Sigmoid colon (tissue), 6 donors: ENCODE measurements at regions not wholly inside any gene's neighbourhood (a gene's known extent, or its start where the extent isn't known, plus 50 kb on each side); places are given as distances from the start of the nearest gene placed in this dataset.

Experiments used
- DNase-seq: peaks from one replicate; pipeline ENCODE4 v3.0.0-alpha.2; 2019
- H3K27ac ChIP-seq, 4 donors: fragments of 200-600 bp; sonication (generic); one replicate each; pipeline ENCODE4 v1.5.1; 2016 to 2019; ENCODE audit warnings: mild to moderate bottlenecking in 1 of 4
- H3K27me3 ChIP-seq, 3 donors: fragments of 200-600 bp; sonication (generic); one replicate each; pipeline ENCODE4 v1.5.1; 2019; ENCODE audit warnings: mild to moderate bottlenecking in 1 of 3
- H3K36me3 ChIP-seq, 4 donors: fragments of 200-600 bp; sonication (generic); one replicate each; pipeline ENCODE4 v1.5.1; 2016 to 2019
- H3K4me1 ChIP-seq, 4 donors: fragments of 200-600 bp; sonication (generic); one replicate each; pipeline ENCODE4 v1.5.1; 2017 to 2019
- H3K4me3 ChIP-seq, 4 donors: fragments of 200-600 bp; sonication (generic); one replicate each; pipeline ENCODE4 v1.5.1; 2017 to 2019; ENCODE audit warnings: mild to moderate bottlenecking in 2 of 4, moderate library complexity in 1 of 4
- H3K9me3 ChIP-seq, 4 donors: fragments of 200-600 bp in 3 of 4; sonication (generic) in 3 of 4; one replicate each; pipeline versions ENCODE4 v1.5.1 to v1.6.1; 2013 to 2019
- EP300 ChIP-seq, 4 donors: sonication (generic); formaldehyde crosslinking; IDR thresholded peaks; one replicate each; pipeline ENCODE4 v1.6.1; 2017; ENCODE audit warnings: antibody characterized with exemption in 4 of 4
- POLR2A ChIP-seq, 2 donors: fragments of 450-650 bp; IDR thresholded peaks; one replicate each; pipeline ENCODE4 v1.6.1; 2016; ENCODE audit warnings: antibody characterized with exemption in 2 of 2, mild to moderate bottlenecking in 2 of 2, moderate library complexity in 2 of 2
- POLR2AphosphoS5 ChIP-seq, 4 donors: sonication (generic); formaldehyde crosslinking; IDR thresholded peaks; one replicate each; pipeline ENCODE4 v1.6.1; 2017; ENCODE audit warnings: antibody characterized with exemption in 4 of 4
- WGBS, 2 donors: extraction: QIAGEN DNeasy Blood & Tissue Kit; methylation state at CpG; one replicate each; pipeline ENCODE4 v1.1.7; 2013; 5-methylcytosine and 5-hydroxymethylcytosine counted together
- intact Hi-C: fragments of 100-400 bp; cut with DNase I; formaldehyde crosslinking; loops from one replicate; pipeline ENCODE4 v1.15.1; 2023
- TF ChIP-seq, protein P1 (sequence below), 4 experiments: fragments of 450-650 bp in 3 of 4; fragments of 200-600 bp in 1 of 4; IDR thresholded peaks; one replicate each; pipeline ENCODE4 v1.5.1; 2016 to 2019; ENCODE audit warnings: antibody characterized with exemption in 4 of 4, mild to moderate bottlenecking in 3 of 4, moderate library complexity in 2 of 4
- donor health status: healthy with polysubstance abuse.
- donor health status: healthy.

DNA sequence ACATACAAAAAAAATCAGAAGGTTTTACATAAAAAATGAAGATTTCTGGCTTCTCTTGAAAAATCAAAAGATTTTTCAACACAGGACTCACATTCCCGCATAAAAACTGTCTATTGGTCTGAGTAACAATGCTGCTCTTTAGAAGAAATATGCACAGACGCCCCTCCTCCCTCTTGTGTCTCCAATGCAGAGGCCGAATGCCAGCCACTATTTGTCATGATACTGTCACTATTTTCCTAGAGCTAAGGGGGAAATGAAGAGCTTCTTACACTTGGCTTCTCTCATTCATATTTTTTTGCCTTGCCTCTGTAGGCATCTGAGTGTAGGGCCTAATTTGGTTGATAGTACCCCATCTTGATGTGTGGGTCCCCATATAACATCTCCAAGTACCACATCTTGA, 98.0 kb downstream of the BBS10 start:
- no peak for TF ChIP-seq POLR2A (IDR thresholded peaks at IDR 0.05)
- TF ChIP-seq, protein P1, sequence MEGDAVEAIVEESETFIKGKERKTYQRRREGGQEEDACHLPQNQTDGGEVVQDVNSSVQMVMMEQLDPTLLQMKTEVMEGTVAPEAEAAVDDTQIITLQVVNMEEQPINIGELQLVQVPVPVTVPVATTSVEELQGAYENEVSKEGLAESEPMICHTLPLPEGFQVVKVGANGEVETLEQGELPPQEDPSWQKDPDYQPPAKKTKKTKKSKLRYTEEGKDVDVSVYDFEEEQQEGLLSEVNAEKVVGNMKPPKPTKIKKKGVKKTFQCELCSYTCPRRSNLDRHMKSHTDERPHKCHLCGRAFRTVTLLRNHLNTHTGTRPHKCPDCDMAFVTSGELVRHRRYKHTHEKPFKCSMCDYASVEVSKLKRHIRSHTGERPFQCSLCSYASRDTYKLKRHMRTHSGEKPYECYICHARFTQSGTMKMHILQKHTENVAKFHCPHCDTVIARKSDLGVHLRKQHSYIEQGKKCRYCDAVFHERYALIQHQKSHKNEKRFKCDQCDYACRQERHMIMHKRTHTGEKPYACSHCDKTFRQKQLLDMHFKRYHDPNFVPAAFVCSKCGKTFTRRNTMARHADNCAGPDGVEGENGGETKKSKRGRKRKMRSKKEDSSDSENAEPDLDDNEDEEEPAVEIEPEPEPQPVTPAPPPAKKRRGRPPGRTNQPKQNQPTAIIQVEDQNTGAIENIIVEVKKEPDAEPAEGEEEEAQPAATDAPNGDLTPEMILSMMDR (IDR thresholded peaks at IDR 0.05): no peak
- TF ChIP-seq POLR2AphosphoS5 (IDR thresholded peaks at IDR 0.05): no peak
- no peak for TF ChIP-seq EP300 (IDR thresholded peaks at IDR 0.05)
- intact Hi-C loops: no loop called here
- Histone ChIP-seq H3K9me3 (no peaks in the 10 kb centered on the region), H3K4me1 (no peaks in the 10 kb centered on the region), H3K4me3 (no peak overlapping the region), H3K27me3 (no peaks in the 10 kb centered on the region), H3K27ac (no peak overlapping the region), H3K36me3 (no peaks in the 10 kb centered on the region)
- DNase-seq: no peak
- 60 to 69% methylated on average over 3 of the region's 3 CpGs for WGBS, 2 donors

DNA sequence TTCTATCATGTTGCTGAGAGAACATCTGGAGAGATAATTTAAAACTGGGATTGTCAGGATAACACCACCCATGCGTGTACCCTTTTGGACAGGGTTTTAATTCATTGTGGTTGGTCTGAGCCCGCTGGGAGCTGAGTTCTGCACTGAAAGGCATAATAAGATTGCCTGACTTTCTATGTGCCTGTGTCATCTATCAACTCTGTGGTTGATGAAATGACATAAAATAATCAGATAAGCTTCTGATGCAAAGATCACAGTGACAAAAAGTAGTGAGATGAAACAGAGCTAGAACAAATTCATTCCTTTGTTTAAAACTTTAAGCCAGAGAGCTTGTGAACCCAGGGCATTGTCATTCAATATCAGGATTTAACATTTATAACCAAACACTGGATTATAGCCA, 98.7 kb downstream of the BBS10 start:
- WGBS, 2 donors: 82 to 84% methylated on average over 2 of the region's 2 CpGs
- DNase-seq: no peak
- intact Hi-C loops: no loop called here

DNA sequence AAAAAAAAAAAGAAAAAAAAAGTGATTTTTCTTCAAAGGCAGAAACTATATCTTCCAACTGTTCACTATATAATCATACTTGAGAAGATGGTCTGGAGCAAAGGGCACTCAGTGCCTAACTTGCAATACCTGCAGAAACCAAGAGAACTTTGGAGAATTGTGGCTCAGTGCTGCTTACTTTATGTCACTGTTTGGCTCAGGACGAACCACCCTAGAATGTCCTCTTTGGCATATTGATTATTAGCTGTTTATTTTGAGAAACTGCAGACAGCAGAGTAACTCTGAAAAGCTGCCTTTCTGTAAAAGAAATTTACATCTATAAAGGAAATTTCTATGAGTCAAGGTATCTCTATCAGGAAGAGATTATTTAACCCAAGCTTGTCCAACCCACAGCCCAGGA, 100.2 kb downstream of the BBS10 start:
- TF ChIP-seq EP300 (IDR thresholded peaks at IDR 0.05) (no peak), POLR2AphosphoS5 (IDR thresholded peaks at IDR 0.05) (no peak), POLR2A (IDR thresholded peaks at IDR 0.05) (no peak)
- TF ChIP-seq, protein P1 (IDR thresholded peaks at IDR 0.05): no peak
- WGBS, 2 donors: 78 to 88% methylated on average over 1 of the region's 1 CpG
- Histone ChIP-seq H3K27me3 (no peaks in the 10 kb centered on the region), H3K4me1 (no peaks in the 10 kb centered on the region), H3K9me3 (no peaks in the 10 kb centered on the region), H3K27ac (no peak overlapping the region), H3K36me3 (no peaks in the 10 kb centered on the region), H3K4me3 (no peak overlapping the region)
- DNase-seq: no peak
- intact Hi-C loops: no loop called here

More for the DNA sequence above, 98.7 kb downstream of the BBS10 start:
- no peak for TF ChIP-seq POLR2AphosphoS5 (IDR thresholded peaks at IDR 0.05)
- no peak for TF ChIP-seq POLR2A (IDR thresholded peaks at IDR 0.05)
- TF ChIP-seq EP300 (IDR thresholded peaks at IDR 0.05): no peak
- Histone ChIP-seq H3K9me3 (no peaks in the 10 kb centered on the region), H3K36me3 (no peaks in the 10 kb centered on the region), H3K27me3 (no peaks in the 10 kb centered on the region), H3K27ac (no peak overlapping the region), H3K4me1 (no peaks in the 10 kb centered on the region), H3K4me3 (no peak overlapping the region)

DNA sequence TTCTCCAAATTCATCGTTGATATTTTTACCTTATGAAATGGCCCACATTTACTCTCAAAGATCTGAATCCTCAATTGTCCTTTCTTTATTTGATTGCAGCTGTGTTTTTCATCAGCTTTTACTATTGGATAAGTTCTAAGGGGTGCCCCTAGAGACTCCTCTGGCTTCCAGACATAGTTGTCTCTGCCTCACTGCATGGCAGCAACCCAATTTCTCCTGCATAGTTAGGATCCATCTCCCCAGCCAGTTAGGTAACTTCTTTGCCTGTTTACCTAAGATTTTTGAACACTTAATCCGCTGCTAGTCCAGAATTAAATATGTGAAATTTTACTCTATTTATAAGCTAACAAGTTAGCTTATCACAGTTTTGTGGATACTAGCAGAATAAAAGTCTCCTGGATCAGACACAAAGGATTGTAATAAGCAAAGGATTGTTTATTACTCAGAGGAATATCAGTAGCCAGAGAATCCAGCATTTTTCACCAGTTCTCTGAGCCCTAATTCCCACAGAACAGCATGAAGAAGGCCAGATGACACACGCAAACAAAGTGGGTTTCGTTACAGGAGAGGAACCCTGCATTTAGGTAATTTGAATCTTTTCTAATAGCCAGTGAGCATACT, 101.1 kb downstream of the BBS10 start:
- Histone ChIP-seq H3K36me3 (no peaks in the 10 kb centered on the region), H3K4me1 (no peaks in the 10 kb centered on the region), H3K9me3 (no peaks in the 10 kb centered on the region), H3K27me3 (no peaks in the 10 kb centered on the region), H3K4me3 (no peak overlapping the region), H3K27ac (no peak overlapping the region)
- DNase-seq: no peak
- WGBS, 2 donors: 84% methylated on average over 4 of the region's 4 CpGs
- no peak for TF ChIP-seq POLR2AphosphoS5 (IDR thresholded peaks at IDR 0.05)
- TF ChIP-seq EP300 (IDR thresholded peaks at IDR 0.05): no peak
- TF ChIP-seq, protein P1 (IDR thresholded peaks at IDR 0.05): no peak
- no peak for TF ChIP-seq POLR2A (IDR thresholded peaks at IDR 0.05)
- intact Hi-C loops: no loop called here

DNA sequence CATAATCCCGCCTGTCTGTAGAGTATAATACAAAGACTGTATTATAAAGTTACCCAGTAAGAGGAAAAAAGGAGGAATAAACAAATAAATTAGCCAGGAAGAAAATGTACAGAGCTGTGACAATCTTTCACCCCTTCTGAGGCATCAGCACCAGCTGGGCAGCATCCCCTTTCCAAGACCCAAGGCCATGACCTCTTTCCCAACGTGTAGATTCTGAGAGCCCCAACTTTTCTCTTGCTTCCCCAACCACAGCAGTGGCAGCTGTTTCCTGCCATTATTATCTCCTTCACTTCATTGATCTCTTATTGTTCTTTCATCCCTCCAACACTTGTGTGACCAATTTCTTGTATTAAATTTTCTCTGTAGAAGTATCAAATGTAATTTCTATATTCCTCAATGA, 101.6 kb downstream of the BBS10 start:
- no peak for DNase-seq
- no peak overlapping the region for H3K27ac ChIP-seq
- WGBS, 2 donors: 43 to 54% methylated on average over 2 of the region's 2 CpGs
- no peaks in the 10 kb centered on the region for H3K27me3 ChIP-seq
- H3K4me1 ChIP-seq: no peaks in the 10 kb centered on the region
- no peak for TF ChIP-seq POLR2AphosphoS5 (IDR thresholded peaks at IDR 0.05)
- no peak for TF ChIP-seq POLR2A (IDR thresholded peaks at IDR 0.05)
- TF ChIP-seq, protein P1 (IDR thresholded peaks at IDR 0.05): no peak
- no peak for TF ChIP-seq EP300 (IDR thresholded peaks at IDR 0.05)
- H3K4me3 ChIP-seq: no peak overlapping the region
- intact Hi-C loops: no loop called here
- H3K9me3 ChIP-seq: no peaks in the 10 kb centered on the region
- H3K36me3 ChIP-seq: no peaks in the 10 kb centered on the region
